Gastrocnemius medialis (tissue), 4 donors: ENCODE measurements at regions not wholly inside any gene's neighbourhood (a gene's known extent, or its start where the extent isn't known, plus 50 kb on each side); places are given as distances from the start of the nearest gene placed in this dataset.

ENCODE experiments used
- CTCF ChIP-seq, 5 experiments: fragments of 450-650 bp in 3 of 5; fragments of 200-600 bp in 2 of 5; sonication (generic) in 2 of 5; IDR thresholded peaks in 4 of 5; conservative IDR thresholded peaks in 1 of 5; 1 replicate in 4 of 5; 2 replicates in 1 of 5; pipeline ENCODE4 v1.5.1; 2016 to 2019; ENCODE audit warnings: antibody characterized with exemption in 5 of 5, mild to moderate bottlenecking in 3 of 5, moderate library complexity in 3 of 5
- POLR2A ChIP-seq, 2 donors: fragments of 450-650 bp; IDR thresholded peaks; one replicate each; pipeline ENCODE4 v1.6.1; 2017; ENCODE audit warnings: antibody characterized with exemption in 2 of 2, mild to moderate bottlenecking in 2 of 2, moderate library complexity in 2 of 2

GRCh38 chr11:93603225-93604007 is 58.1 kb upstream of the CEP295 start:
- TF ChIP-seq CTCF (IDR thresholded peaks at IDR 0.05 in 4 of 5, conservative IDR thresholded peaks at IDR 0.05 in 1 of 5), result no peak
- no peak for TF ChIP-seq POLR2A (IDR thresholded peaks at IDR 0.05)
